ENCODE measurements at regions not wholly inside any gene's neighbourhood (a gene's known extent, or its start where the extent isn't known, plus 50 kb on each side); places are given as distances from the start of the nearest gene placed in this dataset.

GRCh38 chr18:45155526-45155925 is 459.8 kb upstream of the SLC14A2 start:
- no peak for TF ChIP-seq CTCF (IDR thresholded peaks at IDR 0.05)
- TF ChIP-seq POLR2A (IDR thresholded peaks at IDR 0.05): no peak
